GM10248 (cell line): ENCODE measurements at regions not wholly inside any gene's neighbourhood (a gene's known extent, or its start where the extent isn't known, plus 50 kb on each side); places are given as distances from the start of the nearest gene placed in this dataset.

ENCODE experiments used
- CTCF ChIA-PET: fragments of 300-600 bp; sonication (Branson Sonifier 250); formaldehyde crosslinking; extraction: SDS; loops from one replicate; lab custom pipeline; 2021; ENCODE audit warnings: antibody characterized with exemption; lab: Yijun Ruan, JAX
- POLR2A ChIA-PET: fragments of 350-650 bp; sonication (Branson Sonifier 250); formaldehyde crosslinking; extraction: SDS; loops from one replicate; lab custom pipeline; 2020; ENCODE audit warnings: antibody characterized with exemption; lab: Yijun Ruan, JAX
- DNase-seq: peaks from one replicate; pipeline ENCODE4 v3.0.0; 2012; ENCODE audit errors: extremely low spot score
- CTCF ChIP-seq: IDR thresholded peaks from 2 replicates; pipeline ENCODE4 v1.5.1; 2012; ENCODE audit warnings: mild to moderate bottlenecking, low read depth; ENCODE audit errors: extremely low read depth, missing control alignments, control extremely low read depth

DNA sequence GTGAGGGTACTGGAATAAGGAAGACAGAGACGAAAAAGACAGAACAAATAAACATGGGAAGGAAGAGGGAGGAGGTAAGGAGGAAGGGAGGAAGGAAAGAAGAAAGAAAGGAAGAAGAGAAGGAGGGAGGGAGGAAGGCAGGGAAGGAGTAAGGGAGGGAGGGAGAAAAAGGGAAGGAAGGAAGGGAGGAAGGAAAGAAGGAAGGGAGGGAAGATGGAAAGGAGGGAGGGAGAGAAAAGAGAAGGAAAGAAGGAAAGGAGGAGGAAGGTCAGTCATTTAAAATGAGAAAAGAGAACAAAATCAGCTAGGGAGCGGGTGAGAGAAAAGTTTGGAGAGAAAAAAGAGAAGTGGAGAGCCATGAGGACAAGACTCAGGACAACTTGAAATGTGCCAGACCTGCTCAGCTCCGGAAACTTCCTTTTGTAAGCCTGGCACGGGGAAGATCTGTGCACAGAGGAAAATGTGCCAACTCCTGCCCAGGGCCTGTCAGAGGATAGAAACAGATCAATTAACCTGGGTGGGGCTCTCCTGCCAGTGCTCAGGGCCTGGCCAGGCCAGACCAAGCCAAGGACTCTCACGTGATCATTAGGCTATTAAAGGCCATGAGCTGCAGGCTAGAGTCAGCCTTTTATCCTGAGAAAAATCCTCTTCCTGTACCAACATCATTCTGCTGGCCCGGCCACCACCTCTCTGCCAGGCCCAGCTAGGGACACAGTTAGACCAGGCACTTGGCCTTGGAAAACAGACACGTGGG lies 50.1 kb upstream of the BCL6 start:
- ChIA-PET CTCF (no interaction called here), POLR2A (no interaction called here)

DNA sequence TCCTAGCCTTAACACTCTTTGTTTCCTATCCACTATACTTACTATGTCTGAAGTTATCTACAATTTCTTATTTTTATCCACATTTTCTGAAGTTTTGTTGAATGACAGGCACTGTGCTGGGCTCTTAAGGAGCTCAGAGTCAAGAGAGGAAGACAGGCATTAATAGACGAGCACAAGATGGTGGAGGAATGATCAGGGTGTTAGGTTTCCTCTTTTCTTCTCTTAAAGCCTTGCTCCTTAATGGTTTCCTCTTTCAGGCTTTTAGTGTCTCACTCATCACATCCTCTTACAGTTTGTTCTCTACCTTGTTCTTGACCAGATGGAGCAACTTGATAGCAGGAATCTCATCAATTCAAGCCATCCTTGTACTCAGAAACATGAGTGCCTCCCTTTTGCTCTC lies 52.9 kb upstream of the BCL6 start:
- ChIA-PET POLR2A (no interaction called here), CTCF (interaction anchor here (0.9 to 3.1 kb wide), 3 partner anchors 12 to 58 kb away, joined by 3 to 12 read pairs (median 6); no protein-coding TSS in a partner anchor)
- no peak for DNase-seq
- no peak for TF ChIP-seq CTCF

More for the DNA sequence above, 50.1 kb upstream of the BCL6 start:
- no peak for DNase-seq
- TF ChIP-seq CTCF, result no peak

DNA sequence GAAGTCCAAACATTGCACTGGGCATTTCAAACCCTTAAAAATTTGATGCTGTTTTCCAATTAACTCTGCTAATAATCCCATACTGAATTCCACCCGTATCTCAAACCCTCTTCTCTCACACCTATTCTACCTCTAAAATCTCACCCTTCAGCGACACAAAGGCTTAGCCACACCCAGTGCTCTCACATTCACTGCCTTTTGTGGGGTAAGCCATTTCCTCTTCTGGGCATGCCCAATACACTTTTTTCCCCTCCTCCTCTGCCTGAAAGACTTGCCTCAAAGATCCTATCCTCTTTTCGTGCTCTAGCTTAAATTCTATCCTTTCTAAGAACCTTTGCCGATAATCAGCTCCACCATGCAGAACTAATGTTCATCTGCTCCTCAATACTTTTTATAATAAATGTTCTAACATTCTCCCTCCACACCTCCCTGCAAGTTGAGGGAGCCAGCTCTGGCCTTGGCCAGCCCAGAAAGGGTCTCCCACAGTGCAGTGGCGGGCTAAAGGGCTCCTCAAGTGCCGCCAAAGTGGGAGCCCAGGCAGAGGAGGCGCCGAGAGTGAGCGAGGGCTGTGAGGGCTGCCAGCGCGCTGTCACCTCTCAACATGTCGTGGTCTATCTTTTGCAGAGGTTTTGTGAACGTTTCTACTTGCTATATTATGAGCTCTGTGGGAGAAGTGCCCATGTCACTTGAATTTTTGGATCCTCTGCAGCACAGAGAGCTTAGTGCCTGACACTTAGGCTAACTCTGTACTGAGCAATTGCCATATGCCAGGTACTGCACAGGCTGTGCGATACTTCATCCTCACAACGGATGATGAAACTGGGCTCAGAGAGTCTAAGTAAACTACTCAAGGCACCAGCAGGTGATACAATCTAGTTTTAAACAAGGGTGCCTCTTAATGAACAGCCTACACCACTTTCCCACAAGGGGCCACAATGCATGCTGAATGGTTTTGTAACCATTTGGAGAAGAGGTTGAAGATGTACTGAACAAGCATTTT lies 53.6 kb upstream of the BCL6 start:
- ChIA-PET POLR2A (no interaction called here), CTCF (interaction anchor here (0.9 to 3.1 kb wide), 4 partner anchors 12 to 58 kb away, joined by 3 to 12 read pairs (median 5); no protein-coding TSS in a partner anchor)
- no peak for DNase-seq

GRCh38 chr3:187799942-187800641 lies 54.8 kb upstream of the BCL6 start:
- ChIA-PET CTCF (interaction anchor here (1.0 to 1.9 kb wide), 4 partner anchors 13 to 62 kb away, joined by 3 to 7 read pairs (median 3); no protein-coding TSS in a partner anchor), POLR2A (no interaction called here)
- DNase-seq, result peak; percentile 34
- no peak for TF ChIP-seq CTCF

More for the DNA sequence above, 53.6 kb upstream of the BCL6 start:
- TF ChIP-seq CTCF, result no peak

- POLR2A ChIA-PET, result no interaction called here
- no peak for DNase-seq
- CTCF ChIA-PET, result interaction anchor here (1.0 to 3.4 kb wide), 5 partner anchors 13 to 63 kb away, joined by 3 to 12 read pairs (median 7); no protein-coding TSS in a partner anchor
- TF ChIP-seq CTCF, result no peak
Measured at GRCh38 chr3:187801152-187801551, 55.9 kb upstream of the BCL6 start.
